ENCODE measurements at regions not wholly inside any gene's neighbourhood (a gene's known extent, or its start where the extent isn't known, plus 50 kb on each side); places are given as distances from the start of the nearest gene placed in this dataset.
"Not testable (repeated sequence)": the region's sequence is repeated elsewhere in the genome, so short reads cannot be mapped to it uniquely, and the experiment has no call there.

GRCh38 chr2:53314718-53315117 is 452.9 kb upstream of the CHAC2 start:
- no peak for DNase-seq
- intact Hi-C loops (cut with DNase I), result no loop called here

GRCh38 chr2:53313644-53314043 is 454.0 kb upstream of the CHAC2 start:
- DNase-seq; intact Hi-C loops (cut with DNase I): not testable (repeated sequence)

- no peak for DNase-seq
Measured at GRCh38 chr2:53312721-53313120, 454.9 kb upstream of the CHAC2 start.

GRCh38 chr2:53312181-53312580 is 455.4 kb upstream of the CHAC2 start:
- intact Hi-C loops (cut with DNase I), result no loop called here
- no peak for DNase-seq

More at GRCh38 chr2:53312721-53313120, 454.9 kb upstream of the CHAC2 start:
- intact Hi-C loops (cut with DNase I), result no loop called here

- intact Hi-C loops (cut with DNase I), result no loop called here
- DNase-seq, result no peak
Measured at GRCh38 chr2:53303012-53303578, 464.5 kb upstream of the CHAC2 start.

GRCh38 chr2:53302455-53302854 is 465.1 kb upstream of the CHAC2 start:
- intact Hi-C loops (cut with DNase I), result no loop called here

GRCh38 chr2:53289309-53290006 is 478.1 kb upstream of the CHAC2 start:
- peak in 2 of 42 donors; percentile 17 to 63 for DNase-seq
- intact Hi-C loops (cut with DNase I), result no loop called here

More at GRCh38 chr2:53302455-53302854, 465.1 kb upstream of the CHAC2 start:
- DNase-seq, result no peak

GRCh38 chr2:53286345-53286744 is 481.3 kb upstream of the CHAC2 start:
- DNase-seq, result no peak
- intact Hi-C loops (cut with DNase I), result no loop called here

GRCh38 chr2:53275743-53276142 is 491.9 kb upstream of the CHAC2 start:
- intact Hi-C loops (cut with DNase I), result no loop called here
- no peak for DNase-seq

- intact Hi-C loops (cut with DNase I), result no loop called here
- DNase-seq, result no peak
Measured at GRCh38 chr2:53268626-53269025, 499.0 kb upstream of the CHAC2 start.

GRCh38 chr2:53268086-53268485 is 499.5 kb upstream of the CHAC2 start:
- intact Hi-C loops (cut with DNase I), result no loop called here
- DNase-seq, result no peak

- DNase-seq, result no peak
- intact Hi-C loops (cut with DNase I), result no loop called here
Measured at GRCh38 chr2:53265544-53266299, 501.9 kb upstream of the CHAC2 start.

GRCh38 chr2:53260568-53260967 is 507.0 kb upstream of the CHAC2 start:
- intact Hi-C loops (cut with DNase I), result no loop called here
- DNase-seq, result no peak

- intact Hi-C loops (cut with DNase I), result no loop called here
- no peak for DNase-seq
Measured at GRCh38 chr2:53259395-53260009, 508.1 kb upstream of the CHAC2 start.

GRCh38 chr2:53257287-53257686 is 510.3 kb upstream of the CHAC2 start:
- intact Hi-C loops (cut with DNase I), result no loop called here
- no peak for DNase-seq

- no peak for DNase-seq
- intact Hi-C loops (cut with DNase I), result no loop called here
Measured at GRCh38 chr2:53253244-53253643, 514.4 kb upstream of the CHAC2 start.

GRCh38 chr2:53252115-53252514 is 515.5 kb upstream of the CHAC2 start:
- intact Hi-C loops (cut with DNase I), result no loop called here
- DNase-seq, result no peak

GRCh38 chr2:53247956-53248735 is 519.5 kb upstream of the CHAC2 start:
- DNase-seq, result no peak

GRCh38 chr2:53243430-53243829 is 524.2 kb upstream of the CHAC2 start:
- DNase-seq, result no peak
- intact Hi-C loops (cut with DNase I), result no loop called here

More at GRCh38 chr2:53247956-53248735, 519.5 kb upstream of the CHAC2 start:
- intact Hi-C loops (cut with DNase I), result no loop called here
